Heart left ventricle (tissue), 13 donors: ENCODE measurements at regions not wholly inside any gene's neighbourhood (a gene's known extent, or its start where the extent isn't known, plus 50 kb on each side); places are given as distances from the start of the nearest gene placed in this dataset.

Source experiments
- CTCF ChIP-seq, 12 donors: fragments of 200-600 bp; sonication (generic) in 4 of 12; IDR thresholded peaks; one replicate each; pipeline versions ENCODE4 v1.5.0 to v1.8.0; 2018 to 2022; ENCODE audit warnings: antibody characterized with exemption in 12 of 12, mild to moderate bottlenecking in 5 of 12
- POLR2A ChIP-seq, 2 donors: fragments of 450-650 bp; IDR thresholded peaks; one replicate each; pipeline ENCODE4 v1.6.1; 2017; ENCODE audit warnings: antibody characterized with exemption in 2 of 2, mild to moderate bottlenecking in 2 of 2, moderate library complexity in 2 of 2
- donor health status: ischemic (EF 13 %, LVEDD 7.1; RV severe dilation, severe dysfunction).
- donor health status: DM: no; HTN: yes; CAD: no.
- donor health status: DM: no; HTN: no; CAD: no.
- donor health status: ischemic (EF 25% LVEDD 6.9; RV normal size, moderate dysfunction).
- donor health status: ischemic (EF 25% LVEDD 5.7; RV mildly dilated, moderate dysfunction).
- donor health status: ischemic (EF 35%, LVEDD 5.7; RV mildly dilated, moderate dysfunction).
- donor health status: nonischemic (EF 11% LVEDD 7.7; RV severe dilation, severe dysfunction).
- donor health status: DM: yes; HTN: yes; CAD: no.
- donor health status: PGD.
- donor health status: ischemic (EF 29% LVEDD 5.4; RV normal size, mild dysfunction).
- donor health status: nonischemic (EF 23%, LVEDD 6.1; RV moderate dilation, normal function).

GRCh38 chr13:74767050-74767449, 632.8 kb upstream of the KLF12 start:
- TF ChIP-seq CTCF (IDR thresholded peaks at IDR 0.05) (no peak), POLR2A (IDR thresholded peaks at IDR 0.05) (no peak)
